HG02610 (cell line): ENCODE measurements at regions not wholly inside any gene's neighbourhood (a gene's known extent, or its start where the extent isn't known, plus 50 kb on each side); places are given as distances from the start of the nearest gene placed in this dataset.
A peak's percentile ranks its signal among the peaks of the same experiment; 100 is the strongest.
"Not testable (repeated sequence)": the region's sequence is repeated elsewhere in the genome, so short reads cannot be mapped to it uniquely, and the experiment has no call there.

Experiments
- ATAC-seq: cut with Tn5 transposase; IDR thresholded peaks from one replicate; pipeline ENCODE4 v1.9.1; 2021; ENCODE audit warnings: mild to moderate bottlenecking, moderate library complexity; ENCODE audit not compliant: unreplicated experiment

DNA sequence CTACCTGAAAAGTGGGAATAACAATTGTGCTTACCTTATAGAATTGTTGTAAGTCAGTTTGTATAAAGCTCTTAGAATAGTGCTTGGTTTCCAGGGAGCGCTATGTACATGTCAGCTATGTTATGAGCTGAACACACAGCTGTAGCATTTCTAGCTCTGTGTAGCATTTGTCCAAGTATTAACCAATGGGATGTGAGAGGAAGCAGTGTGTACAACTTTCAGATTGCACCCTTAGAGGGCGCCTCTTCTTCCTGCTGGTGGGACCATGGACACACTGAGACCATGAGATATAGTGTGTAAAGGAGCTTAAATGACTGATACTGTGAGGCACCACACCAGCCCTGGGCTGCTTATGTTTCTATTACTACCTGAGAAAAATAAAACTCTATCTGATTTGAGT lies 380.2 kb downstream of the LNPK start:
- no peak for ATAC-seq

GRCh38 chr2:175620106-175620505 lies 382.0 kb downstream of the LNPK start:
- no peak for ATAC-seq

DNA sequence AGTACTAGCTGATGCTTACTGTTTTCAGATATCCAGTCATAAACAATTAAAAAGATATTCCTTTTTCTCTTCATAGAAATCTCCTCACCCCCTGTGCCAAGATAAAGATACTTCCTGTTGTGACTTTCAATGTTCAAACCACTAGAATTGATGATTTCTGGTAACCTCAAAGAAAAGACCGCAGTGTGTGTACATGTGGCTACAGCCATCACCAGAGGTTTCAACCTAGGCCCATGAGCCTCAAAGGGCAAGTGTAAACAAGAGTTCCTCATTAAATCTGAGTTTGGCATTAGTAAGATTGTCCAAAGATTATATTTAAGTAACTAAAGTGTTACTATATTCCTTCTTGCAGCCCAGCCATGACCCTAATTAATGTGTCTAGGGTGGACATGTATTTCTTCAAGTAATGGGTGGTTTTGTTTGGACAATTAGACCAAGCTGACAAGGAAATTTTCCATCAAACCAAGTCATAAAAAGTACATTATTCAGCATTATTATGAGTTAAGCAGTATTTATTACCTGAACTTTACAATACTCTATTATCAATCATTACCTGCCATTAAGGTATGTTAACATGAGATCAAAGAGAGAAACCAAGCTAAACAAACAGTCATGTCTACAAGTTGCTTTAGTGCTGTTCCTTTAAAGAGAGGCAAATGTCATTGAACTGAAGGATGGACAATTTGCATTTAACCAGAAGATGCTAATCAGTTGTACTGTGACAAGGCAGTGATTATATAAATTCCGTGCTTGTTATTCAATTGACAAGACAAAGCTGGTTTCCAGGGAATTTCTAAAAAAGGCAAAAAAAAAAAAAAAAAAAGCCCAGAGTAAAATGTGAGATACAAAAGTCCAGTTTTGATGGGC lies 382.7 kb downstream of the LNPK start:
- ATAC-seq = no peak

DNA sequence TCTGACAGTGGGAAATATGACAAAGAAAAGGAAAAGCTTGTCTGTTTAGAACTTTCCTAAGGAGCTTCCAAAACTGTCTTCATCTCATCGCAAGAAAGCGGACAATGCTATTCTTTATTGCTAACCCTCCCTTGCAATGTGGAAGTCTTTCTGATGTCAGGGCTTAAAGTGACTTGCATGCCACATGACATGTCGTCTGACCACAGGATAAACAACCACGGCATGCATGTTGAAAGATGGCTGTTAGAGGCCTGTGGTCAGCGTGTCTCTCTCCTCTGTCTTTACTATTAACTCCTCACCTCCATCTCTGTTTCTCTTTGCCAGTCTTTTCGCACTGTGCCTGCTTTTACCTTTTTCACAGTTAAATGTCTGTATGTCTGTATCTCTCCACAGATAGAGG lies 389.8 kb downstream of the LNPK start:
- ATAC-seq = no peak

DNA sequence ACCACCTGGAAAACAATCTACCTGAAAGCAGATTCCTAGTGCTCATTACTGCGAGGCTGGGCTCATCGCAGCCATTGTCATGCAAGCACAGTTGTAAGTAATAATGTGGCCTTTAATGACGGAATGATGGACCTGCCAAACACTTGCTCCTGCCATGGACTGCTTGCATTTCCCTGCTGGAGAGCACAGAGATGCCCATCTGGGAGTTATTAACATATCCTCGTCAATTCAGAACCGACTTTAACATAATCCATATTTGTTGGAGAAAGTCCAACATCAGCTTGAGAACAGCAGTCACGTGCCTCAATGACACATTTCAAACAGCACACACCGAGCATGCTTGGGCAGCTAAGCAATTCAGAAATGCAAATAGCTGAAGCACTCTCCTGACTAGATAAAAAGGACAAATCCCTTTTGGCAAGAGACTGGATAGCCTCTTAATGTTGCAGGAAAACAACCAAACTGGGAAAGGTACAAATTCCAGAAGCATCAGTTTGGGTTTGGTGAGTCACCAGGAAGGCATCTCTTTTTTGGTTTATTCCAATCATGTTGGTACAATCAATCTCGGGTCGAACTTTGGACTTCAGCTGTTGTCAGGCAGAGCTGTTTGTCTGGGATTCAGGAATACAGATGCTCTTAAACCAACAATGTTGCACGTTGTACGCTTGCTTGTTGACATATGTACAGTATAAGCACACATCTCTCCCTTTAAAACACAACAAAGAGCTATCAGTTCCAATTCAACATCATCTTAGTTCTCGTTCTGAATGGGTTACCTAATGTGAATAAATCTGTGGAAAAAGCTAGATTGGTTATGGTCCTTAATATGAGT lies 395.8 kb downstream of the LNPK start:
- no peak for ATAC-seq

DNA sequence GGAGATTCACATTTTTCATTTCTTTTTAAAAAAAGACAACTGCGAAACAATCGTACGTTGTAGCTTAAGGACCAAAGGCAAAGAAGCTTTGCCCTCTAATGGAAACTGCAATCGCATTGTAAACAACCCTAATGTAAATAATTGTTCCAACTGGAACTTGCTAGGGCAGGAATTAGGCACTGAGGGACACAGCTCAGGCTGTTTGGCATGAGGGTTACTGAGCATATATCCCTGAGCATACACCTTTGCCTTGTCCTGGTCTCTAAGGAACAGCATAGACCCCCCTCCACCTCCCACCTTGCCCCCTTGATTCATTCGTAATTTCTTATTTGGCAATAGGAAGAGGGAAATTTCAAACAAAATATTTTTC lies 396.4 kb downstream of the LNPK start:
- no peak for ATAC-seq

DNA sequence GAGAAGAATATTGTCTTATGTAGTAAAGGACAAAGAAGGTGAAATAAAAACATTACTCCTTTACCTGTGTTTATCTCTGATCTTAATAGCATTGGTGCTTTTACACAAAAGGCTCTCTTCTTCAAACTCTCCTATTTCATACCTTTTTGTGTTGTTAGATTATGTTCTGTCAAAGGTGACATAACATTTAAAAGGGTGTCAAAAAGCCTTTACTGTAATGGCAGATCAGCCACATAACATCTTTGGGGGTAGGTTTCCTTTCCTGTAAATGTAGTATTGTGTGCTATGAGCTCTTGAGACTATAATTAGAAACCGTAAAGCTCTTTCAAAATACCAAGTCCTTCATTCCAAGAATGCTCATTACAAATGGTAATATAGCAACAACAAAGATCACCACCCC lies 400.1 kb downstream of the LNPK start:
- ATAC-seq = no peak

DNA sequence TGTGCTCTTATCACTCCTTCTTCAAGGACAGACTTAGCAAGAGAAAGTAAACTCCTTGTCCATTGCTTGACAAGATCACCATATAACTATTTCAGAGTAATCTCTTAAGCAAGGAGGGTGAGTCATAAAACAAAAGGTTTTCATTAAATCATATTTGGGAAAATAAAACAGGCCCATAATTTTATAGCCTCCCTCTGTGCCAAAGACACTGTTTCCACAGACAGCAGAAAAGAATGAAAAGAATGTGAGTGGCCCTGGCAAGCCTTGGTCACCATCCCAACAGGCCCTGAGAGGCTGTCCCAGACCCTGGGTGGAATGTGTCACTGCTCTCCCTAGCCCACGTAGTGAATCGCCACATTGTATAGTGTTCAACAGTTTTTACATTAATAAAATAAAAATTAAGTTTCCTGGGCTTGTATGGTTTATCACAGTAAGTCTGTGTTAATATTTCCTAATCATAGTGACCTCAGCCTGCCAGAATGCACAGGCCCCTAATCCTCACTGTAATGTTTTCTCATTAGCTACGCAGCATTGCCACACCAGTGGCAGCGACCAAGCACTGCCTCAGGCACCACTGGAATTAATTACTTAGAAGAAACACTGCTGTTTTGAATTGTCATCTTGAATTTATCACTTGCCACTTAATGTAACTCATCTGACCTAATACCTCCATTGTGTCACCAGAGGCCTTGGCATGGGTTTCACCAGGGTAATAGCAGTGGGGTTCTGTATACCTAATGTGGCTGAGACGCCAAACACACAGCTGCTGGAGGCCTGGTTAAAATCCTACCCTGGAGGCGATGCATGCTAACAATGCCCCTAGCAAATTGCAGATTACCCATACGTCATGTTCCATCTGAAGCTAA lies 401.9 kb downstream of the LNPK start:
- no peak for ATAC-seq

GRCh38 chr2:175597286-175597685 lies 404.8 kb downstream of the LNPK start:
- no peak for ATAC-seq

DNA sequence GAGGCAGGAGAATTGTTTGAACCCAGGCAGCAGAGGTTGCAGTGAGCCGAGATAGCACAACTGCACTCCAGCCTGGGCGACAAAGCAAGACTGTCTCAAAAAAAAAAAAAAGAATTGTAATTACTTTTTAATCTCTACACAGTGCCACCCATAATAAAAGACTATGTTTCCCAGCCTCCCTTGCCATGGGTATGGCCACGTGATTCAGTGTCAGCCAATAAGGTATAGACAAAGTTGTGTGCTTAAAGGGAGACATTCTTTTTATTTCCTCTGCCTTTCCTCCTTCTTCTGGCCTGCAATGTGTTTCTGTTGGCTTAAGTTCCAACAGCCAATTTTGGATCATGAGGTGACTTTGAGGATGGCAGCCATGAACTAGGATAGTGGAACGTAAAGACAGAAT lies 406.9 kb downstream of the LNPK start:
- no peak for ATAC-seq

DNA sequence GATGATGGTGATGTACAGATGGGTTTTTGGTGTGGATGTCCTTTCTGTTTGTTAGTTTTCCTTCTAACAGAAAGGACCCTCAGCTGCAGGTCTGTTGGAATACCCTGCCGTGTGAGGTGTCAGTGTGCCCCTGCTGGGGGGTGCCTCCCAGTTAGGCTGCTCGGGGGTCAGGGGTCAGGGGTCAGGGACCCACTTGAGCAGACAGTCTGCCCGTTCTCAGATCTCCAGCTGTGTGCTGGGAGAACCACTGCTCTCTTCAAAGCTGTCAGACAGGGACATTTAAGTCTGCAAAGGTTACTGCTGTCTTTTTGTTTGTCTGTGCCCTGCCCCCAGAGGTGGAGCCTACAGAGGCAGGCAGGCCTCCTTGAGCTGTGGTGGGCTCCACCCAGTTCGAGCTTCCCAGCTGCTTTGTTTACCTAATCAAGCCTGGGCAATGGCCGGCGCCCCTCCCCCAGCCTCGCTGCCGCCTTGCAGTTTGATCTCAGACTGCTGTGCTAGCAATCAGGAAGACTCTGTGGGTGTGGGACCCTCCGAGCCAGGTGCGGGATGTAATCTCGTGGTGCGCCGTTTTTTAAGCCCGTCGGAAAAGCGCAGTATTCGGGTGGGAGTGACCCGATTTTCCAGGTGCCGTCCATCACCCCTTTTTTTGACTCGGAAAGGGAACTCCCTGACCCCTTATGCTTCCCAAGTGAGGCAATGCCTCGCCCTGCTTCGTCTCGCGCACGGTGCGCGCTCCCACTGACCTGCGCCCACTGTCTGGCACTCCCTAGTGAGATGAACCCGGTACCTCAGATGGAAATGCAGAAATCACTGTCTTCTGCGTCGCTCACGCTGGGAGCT lies 408.2 kb downstream of the LNPK start:
- ATAC-seq = not testable (repeated sequence)

DNA sequence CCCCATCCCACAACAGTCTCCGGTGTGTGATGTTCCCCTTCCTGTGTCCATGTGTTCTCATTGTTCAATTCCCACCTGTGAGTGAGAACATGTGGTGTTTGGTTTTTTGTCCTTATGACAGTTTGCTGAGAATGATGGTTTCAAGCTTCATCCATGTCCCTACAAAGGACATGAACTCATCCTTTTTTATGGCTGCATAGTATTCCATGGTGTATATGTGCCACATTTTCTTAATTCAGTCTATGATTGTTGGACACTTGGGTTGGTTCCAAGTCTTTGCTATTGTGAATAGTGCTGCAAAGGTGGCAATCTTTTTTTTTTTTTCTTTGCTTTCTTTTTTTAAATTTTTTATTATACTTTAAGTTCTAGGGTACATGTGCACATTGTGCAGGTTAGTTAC lies 406.7 kb upstream of the ATP5MC3 start:
- not testable (repeated sequence) for ATAC-seq

DNA sequence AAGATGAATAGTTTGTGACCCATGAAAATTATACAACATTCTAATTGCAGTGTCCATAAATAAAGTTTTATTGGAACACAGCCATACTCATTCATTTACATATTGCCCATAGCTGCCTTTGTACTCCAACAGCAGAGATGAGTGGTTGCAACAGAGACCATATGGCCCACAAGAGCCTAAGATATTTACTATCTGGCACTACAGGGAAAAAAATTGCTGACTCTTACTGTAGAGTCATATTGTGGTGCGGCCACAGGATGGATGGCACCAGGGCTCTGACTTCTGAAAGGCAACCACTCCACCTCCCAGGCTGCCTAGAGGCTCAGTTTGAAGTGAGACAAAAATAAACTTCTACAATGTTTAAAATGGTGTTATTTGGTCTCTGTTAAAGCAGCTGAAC lies 404.0 kb upstream of the ATP5MC3 start:
- ATAC-seq = no peak

GRCh38 chr2:175580652-175581051 lies 399.1 kb upstream of the ATP5MC3 start:
- no peak for ATAC-seq

GRCh38 chr2:175579646-175580045 lies 398.1 kb upstream of the ATP5MC3 start:
- ATAC-seq = no peak

DNA sequence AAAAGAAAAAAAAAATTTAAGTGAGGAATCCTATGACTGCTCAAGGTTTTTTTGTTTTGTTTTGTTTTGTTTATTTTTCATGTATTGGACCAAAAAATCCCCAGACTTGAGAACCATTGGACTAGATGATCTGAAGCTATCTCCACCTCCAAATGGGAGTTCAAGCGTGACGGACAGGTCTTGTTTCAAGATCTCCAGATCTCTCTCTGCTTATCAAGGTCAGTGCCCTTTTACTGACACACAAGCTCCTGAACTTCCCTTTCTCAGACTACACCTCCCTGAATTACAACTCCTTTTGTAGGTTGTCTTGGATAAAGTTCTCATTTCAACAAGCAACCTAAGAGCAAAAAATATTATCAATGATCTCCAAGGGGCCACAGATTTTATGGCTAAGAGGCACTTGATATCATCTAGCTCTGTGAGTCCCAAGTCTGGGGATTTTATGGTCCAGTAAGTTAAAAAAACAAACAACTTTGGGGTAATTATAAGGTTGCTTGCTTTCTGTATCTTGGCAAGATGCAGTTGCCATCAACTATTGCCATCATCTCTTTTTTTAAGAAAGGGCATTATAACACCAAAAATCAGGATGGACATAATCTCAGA lies 396.0 kb upstream of the ATP5MC3 start:
- no peak for ATAC-seq

- no peak for ATAC-seq
Measured at GRCh38 chr2:175576875-175577274, 395.4 kb upstream of the ATP5MC3 start.

GRCh38 chr2:175576270-175576669 lies 394.8 kb upstream of the ATP5MC3 start:
- no peak for ATAC-seq

DNA sequence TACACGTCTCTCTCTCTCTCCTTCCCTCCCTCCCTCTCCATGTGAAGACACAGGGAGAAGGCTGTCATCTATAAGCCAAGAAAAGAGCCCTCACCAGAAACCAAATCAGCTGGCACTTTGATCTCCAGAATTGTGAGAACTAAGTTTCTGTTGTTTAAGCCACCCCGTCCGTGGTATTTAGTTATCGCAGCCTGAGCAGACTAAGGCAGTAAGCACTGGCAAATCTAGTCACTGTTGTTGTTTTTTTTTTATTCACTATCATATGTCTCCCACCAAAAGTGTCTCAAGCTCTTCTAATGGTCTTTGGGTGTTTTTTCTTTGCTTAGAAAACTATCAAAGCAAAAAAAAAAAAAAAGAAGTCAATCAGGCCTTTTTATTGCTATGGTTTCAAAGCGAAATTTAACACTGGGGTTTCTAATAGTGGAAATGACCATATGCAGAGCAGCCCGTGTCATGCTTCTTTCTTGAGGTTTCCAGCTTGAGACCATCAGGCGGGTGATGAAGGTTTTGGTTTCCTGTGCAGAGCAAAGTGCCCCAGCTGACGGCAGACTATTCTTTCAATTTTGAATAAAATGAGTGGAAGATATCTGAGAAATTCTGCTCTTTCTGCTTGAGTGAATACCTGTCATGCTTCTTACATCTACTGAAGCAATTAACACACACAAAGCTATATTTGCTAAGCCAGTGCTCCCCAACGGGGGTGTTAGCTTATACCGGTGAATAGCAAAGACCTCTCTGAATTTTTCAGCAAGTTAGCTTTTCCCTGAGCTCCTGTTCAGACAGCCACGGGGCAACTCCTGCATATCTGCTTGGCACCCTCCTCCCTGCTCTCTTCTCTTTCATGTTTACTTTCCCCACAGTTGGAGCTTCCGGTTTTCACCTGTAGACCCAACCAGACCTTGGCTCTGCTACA lies 394.1 kb upstream of the ATP5MC3 start:
- peak; percentile 97 for ATAC-seq
